GM23338 (cell line): ENCODE measurements at regions not wholly inside any gene's neighbourhood (a gene's known extent, or its start where the extent isn't known, plus 50 kb on each side); places are given as distances from the start of the nearest gene placed in this dataset.
A peak's percentile ranks its signal among the peaks of the same experiment; 100 is the strongest.

Source experiments
- ATAC-seq: fragments of 200-7000 bp; cut with Tn5 transposase; 3 replicates; pipeline ENCODE4 v1.9.1; 2020
- DNase-seq: peaks from one replicate; pipeline ENCODE4 v3.0.0-alpha.2; 2015; ENCODE audit warnings: low spot score
- H2AFZ ChIP-seq: fragments of 200-600 bp; sonication (generic); 2 replicates; pipeline ENCODE4 v1.8.0; 2016; ENCODE audit warnings: antibody characterized with exemption, mild to moderate bottlenecking, moderate library complexity
- H3F3A ChIP-seq: fragments of 200-600 bp; sonication (generic); replicated peaks from 2 replicates; pipeline ENCODE4 v1.8.0; 2017; ENCODE audit warnings: antibody characterized with exemption, mixed run types, low read depth
- H3K27ac ChIP-seq: fragments of 200-600 bp; sonication (generic); 2 replicates; pipeline ENCODE4 v1.6.1; 2016; ENCODE audit warnings: low read depth
- H3K27me3 ChIP-seq: fragments of 200-600 bp; sonication (generic); 2 replicates; pipeline ENCODE4 v1.8.0; 2016; ENCODE audit warnings: mild to moderate bottlenecking, mixed run types, moderate library complexity; ENCODE audit not compliant: insufficient read depth
- H3K36me3 ChIP-seq: fragments of 200-600 bp; sonication (generic); 2 replicates; pipeline ENCODE4 v1.8.0; 2016; ENCODE audit warnings: mild to moderate bottlenecking; ENCODE audit not compliant: insufficient read depth
- H3K4me1 ChIP-seq: fragments of 200-600 bp; sonication (generic); 2 replicates; pipeline ENCODE4 v1.8.0; 2016; ENCODE audit warnings: mild to moderate bottlenecking, moderate library complexity; ENCODE audit not compliant: insufficient read depth
- H3K4me2 ChIP-seq: fragments of 200-600 bp; sonication (generic); 2 replicates; pipeline ENCODE4 v1.7.1; 2017; ENCODE audit warnings: mixed run types
- H3K4me3 ChIP-seq: fragments of 200-600 bp; sonication (generic); 2 replicates; pipeline ENCODE4 v1.6.1; 2016; ENCODE audit warnings: mixed run types
- H3K79me2 ChIP-seq: fragments of 200-600 bp; sonication (generic); replicated peaks from 2 replicates; pipeline ENCODE4 v1.8.0; 2017; ENCODE audit warnings: mild to moderate bottlenecking; ENCODE audit not compliant: insufficient read depth
- H3K9me2 ChIP-seq: fragments of 200-600 bp; sonication (generic); 2 replicates; pipeline ENCODE4 v1.8.0; 2017; ENCODE audit not compliant: insufficient read depth
- H4K20me1 ChIP-seq: fragments of 200-600 bp; sonication (generic); replicated peaks from 2 replicates; pipeline ENCODE4 v1.8.0; 2017; ENCODE audit warnings: mild to moderate bottlenecking; ENCODE audit not compliant: insufficient read depth
- H3K27ac Mint-ChIP-seq: 2 replicates; pipeline ENCODE4 v1.8.0; 2020; ENCODE audit warnings: inconsistent platforms, mild to moderate bottlenecking, moderate library complexity, mixed read lengths
- H3K27me3 Mint-ChIP-seq: 3 replicates; pipeline ENCODE4 v1.8.0; 2022; ENCODE audit warnings: low read depth, mild to moderate bottlenecking, moderate library complexity, mixed read lengths, inconsistent platforms; ENCODE audit not compliant: insufficient read depth, poor library complexity
- H3K36me3 Mint-ChIP-seq: 3 replicates; pipeline ENCODE4 v1.8.0; 2021; ENCODE audit warnings: low read depth, mild to moderate bottlenecking, inconsistent platforms, moderate library complexity, mixed read lengths
- H3K4me1 Mint-ChIP-seq: 3 replicates; pipeline ENCODE4 v1.8.0; 2020; ENCODE audit warnings: mild to moderate bottlenecking, inconsistent platforms, mixed read lengths
- H3K4me3 Mint-ChIP-seq: 3 replicates; pipeline ENCODE4 v1.8.0; 2021; ENCODE audit warnings: moderate library complexity, mild to moderate bottlenecking, inconsistent platforms, mixed read lengths
- H3K9me3 Mint-ChIP-seq: 3 replicates; pipeline ENCODE4 v1.8.0; 2020; ENCODE audit warnings: moderate library complexity, mild to moderate bottlenecking, inconsistent platforms, mixed read lengths
- CREB1 ChIP-seq: fragments of 250-450 bp; sonication (Bioruptor Pico); IDR thresholded peaks from 2 replicates; pipeline ENCODE4 v1.5.0; 2020; ENCODE audit warnings: low read depth, mild to moderate bottlenecking, moderate library complexity
- EZH2 ChIP-seq: fragments of 200-600 bp; sonication (generic); IDR thresholded peaks from one replicate; pipeline ENCODE4 v1.8.0; 2017; ENCODE audit warnings: antibody characterized with exemption, mild to moderate bottlenecking, low read depth; ENCODE audit not compliant: unreplicated experiment
- EZH2phosphoT487 ChIP-seq: fragments of 200-600 bp; sonication (generic); IDR thresholded peaks from one replicate; pipeline ENCODE4 v1.8.1; 2018; ENCODE audit warnings: antibody characterized with exemption; ENCODE audit not compliant: unreplicated experiment
- JUNB ChIP-seq: IDR thresholded peaks from one replicate; pipeline ENCODE4 v1.6.1; 2016; ENCODE audit warnings: antibody characterized with exemption; ENCODE audit not compliant: unreplicated experiment
- NANOG ChIP-seq: IDR thresholded peaks from 2 replicates; pipeline ENCODE4 v1.6.1; 2016; ENCODE audit warnings: antibody characterized with exemption, borderline replicate concordance
- POLR2AphosphoS5 ChIP-seq: IDR thresholded peaks from 2 replicates; pipeline ENCODE4 v1.6.1; 2016; ENCODE audit warnings: antibody characterized with exemption, low read depth
- STAT1 ChIP-seq: IDR thresholded peaks from one replicate; pipeline ENCODE4 v1.6.1; 2016; ENCODE audit warnings: antibody characterized with exemption; ENCODE audit not compliant: unreplicated experiment
- ZNF114 ChIP-seq: fragments of 250-450 bp; sonication (Bioruptor Pico); IDR thresholded peaks from 2 replicates; pipeline ENCODE4 v1.5.0; 2020; ENCODE audit warnings: mild to moderate bottlenecking, moderate library complexity
- ZNF331 ChIP-seq: fragments of 250-450 bp; sonication (Bioruptor Pico); IDR thresholded peaks from 2 replicates; pipeline ENCODE4 v1.5.0; 2020; ENCODE audit warnings: low read depth, mild to moderate bottlenecking, moderate library complexity
- TF ChIP-seq, protein P1 (sequence below): fragments of 250-450 bp; sonication (Bioruptor Pico); IDR thresholded peaks from 2 replicates; pipeline ENCODE4 v1.5.0; 2020; ENCODE audit warnings: mild to moderate bottlenecking, moderate library complexity
- TF ChIP-seq, protein P2 (sequence below), 2 experiments: fragments of 200-600 bp in 1 of 2; sonication (generic) in 1 of 2; conservative IDR thresholded peaks; 2 replicates each; pipeline versions ENCODE4 v1.5.1 to v1.6.1; 2016 to 2017; ENCODE audit warnings: antibody characterized with exemption in 2 of 2, low read depth in 2 of 2, mild to moderate bottlenecking in 2 of 2, moderate library complexity in 1 of 2
- TF ChIP-seq, protein P3 (sequence below): IDR thresholded peaks from 2 replicates; pipeline ENCODE4 v1.6.1; 2016; ENCODE audit warnings: antibody characterized with exemption
- TF ChIP-seq, protein P4 (sequence below): IDR thresholded peaks from one replicate; pipeline ENCODE4 v1.6.1; 2018; ENCODE audit warnings: antibody characterized with exemption; ENCODE audit not compliant: unreplicated experiment

DNA sequence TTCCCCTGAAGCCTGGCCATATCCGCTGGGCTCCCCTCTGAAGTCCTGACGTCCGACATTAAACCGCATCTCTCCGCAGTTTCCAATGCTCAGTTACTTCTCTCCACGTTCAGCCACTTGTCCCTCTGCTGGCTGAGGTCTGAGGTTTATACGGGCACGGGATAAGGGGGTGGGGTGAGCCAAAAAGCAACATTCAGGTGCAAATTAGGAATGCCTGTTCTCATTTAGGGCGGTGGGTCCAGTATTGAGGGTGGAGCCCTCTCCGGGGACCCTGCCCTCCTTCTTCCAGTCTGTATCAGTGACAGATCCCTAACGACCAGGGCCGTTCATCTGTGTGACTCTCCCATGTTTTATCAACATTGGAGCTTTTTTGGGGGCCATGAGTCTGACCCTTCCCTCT is 1454.4 kb downstream of the HACE1 start:
- TF ChIP-seq, protein P1, sequence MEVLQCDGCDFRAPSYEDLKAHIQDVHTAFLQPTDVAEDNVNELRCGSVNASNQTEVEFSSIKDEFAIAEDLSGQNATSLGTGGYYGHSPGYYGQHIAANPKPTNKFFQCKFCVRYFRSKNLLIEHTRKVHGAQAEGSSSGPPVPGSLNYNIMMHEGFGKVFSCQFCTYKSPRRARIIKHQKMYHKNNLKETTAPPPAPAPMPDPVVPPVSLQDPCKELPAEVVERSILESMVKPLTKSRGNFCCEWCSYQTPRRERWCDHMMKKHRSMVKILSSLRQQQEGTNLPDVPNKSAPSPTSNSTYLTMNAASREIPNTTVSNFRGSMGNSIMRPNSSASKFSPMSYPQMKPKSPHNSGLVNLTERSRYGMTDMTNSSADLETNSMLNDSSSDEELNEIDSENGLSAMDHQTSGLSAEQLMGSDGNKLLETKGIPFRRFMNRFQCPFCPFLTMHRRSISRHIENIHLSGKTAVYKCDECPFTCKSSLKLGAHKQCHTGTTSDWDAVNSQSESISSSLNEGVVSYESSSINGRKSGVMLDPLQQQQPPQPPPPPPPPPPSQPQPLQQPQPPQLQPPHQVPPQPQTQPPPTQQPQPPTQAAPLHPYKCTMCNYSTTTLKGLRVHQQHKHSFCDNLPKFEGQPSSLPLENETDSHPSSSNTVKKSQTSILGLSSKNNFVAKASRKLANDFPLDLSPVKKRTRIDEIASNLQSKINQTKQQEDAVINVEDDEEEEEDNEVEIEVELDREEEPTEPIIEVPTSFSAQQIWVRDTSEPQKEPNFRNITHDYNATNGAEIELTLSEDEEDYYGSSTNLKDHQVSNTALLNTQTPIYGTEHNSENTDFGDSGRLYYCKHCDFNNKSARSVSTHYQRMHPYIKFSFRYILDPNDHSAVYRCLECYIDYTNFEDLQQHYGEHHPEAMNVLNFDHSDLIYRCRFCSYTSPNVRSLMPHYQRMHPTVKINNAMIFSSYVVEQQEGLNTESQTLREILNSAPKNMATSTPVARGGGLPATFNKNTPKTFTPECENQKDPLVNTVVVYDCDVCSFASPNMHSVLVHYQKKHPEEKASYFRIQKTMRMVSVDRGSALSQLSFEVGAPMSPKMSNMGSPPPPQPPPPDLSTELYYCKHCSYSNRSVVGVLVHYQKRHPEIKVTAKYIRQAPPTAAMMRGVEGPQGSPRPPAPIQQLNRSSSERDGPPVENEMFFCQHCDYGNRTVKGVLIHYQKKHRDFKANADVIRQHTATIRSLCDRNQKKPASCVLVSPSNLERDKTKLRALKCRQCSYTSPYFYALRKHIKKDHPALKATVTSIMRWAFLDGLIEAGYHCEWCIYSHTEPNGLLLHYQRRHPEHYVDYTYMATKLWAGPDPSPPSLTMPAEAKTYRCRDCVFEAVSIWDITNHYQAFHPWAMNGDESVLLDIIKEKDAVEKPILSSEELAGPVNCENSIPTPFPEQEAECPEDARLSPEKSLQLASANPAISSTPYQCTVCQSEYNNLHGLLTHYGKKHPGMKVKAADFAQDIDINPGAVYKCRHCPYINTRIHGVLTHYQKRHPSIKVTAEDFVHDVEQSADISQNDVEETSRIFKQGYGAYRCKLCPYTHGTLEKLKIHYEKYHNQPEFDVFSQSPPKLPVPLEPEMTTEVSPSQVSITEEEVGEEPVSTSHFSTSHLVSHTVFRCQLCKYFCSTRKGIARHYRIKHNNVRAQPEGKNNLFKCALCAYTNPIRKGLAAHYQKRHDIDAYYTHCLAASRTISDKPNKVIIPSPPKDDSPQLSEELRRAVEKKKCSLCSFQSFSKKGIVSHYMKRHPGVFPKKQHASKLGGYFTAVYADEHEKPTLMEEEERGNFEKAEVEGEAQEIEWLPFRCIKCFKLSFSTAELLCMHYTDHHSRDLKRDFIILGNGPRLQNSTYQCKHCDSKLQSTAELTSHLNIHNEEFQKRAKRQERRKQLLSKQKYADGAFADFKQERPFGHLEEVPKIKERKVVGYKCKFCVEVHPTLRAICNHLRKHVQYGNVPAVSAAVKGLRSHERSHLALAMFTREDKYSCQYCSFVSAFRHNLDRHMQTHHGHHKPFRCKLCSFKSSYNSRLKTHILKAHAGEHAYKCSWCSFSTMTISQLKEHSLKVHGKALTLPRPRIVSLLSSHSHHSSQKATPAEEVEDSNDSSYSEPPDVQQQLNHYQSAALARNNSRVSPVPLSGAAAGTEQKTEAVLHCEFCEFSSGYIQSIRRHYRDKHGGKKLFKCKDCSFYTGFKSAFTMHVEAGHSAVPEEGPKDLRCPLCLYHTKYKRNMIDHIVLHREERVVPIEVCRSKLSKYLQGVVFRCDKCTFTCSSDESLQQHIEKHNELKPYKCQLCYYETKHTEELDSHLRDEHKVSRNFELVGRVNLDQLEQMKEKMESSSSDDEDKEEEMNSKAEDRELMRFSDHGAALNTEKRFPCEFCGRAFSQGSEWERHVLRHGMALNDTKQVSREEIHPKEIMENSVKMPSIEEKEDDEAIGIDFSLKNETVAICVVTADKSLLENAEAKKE (CRISPR knock-in tag) = no peak
- TF ChIP-seq ZNF114 = no peak
- TF ChIP-seq, protein P2, sequence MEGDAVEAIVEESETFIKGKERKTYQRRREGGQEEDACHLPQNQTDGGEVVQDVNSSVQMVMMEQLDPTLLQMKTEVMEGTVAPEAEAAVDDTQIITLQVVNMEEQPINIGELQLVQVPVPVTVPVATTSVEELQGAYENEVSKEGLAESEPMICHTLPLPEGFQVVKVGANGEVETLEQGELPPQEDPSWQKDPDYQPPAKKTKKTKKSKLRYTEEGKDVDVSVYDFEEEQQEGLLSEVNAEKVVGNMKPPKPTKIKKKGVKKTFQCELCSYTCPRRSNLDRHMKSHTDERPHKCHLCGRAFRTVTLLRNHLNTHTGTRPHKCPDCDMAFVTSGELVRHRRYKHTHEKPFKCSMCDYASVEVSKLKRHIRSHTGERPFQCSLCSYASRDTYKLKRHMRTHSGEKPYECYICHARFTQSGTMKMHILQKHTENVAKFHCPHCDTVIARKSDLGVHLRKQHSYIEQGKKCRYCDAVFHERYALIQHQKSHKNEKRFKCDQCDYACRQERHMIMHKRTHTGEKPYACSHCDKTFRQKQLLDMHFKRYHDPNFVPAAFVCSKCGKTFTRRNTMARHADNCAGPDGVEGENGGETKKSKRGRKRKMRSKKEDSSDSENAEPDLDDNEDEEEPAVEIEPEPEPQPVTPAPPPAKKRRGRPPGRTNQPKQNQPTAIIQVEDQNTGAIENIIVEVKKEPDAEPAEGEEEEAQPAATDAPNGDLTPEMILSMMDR (conservative IDR thresholded peaks at IDR 0.05; ENCODE audit: low read depth in 2 of 2) = no peak
- no peak for TF ChIP-seq EZH2
- no peak for TF ChIP-seq NANOG
- no peak for TF ChIP-seq CREB1 (CRISPR knock-in tag)
- no peak for TF ChIP-seq POLR2AphosphoS5
- TF ChIP-seq JUNB = no peak
- TF ChIP-seq EZH2phosphoT487 = no peak
- no peak for TF ChIP-seq ZNF331
- TF ChIP-seq, protein P3, sequence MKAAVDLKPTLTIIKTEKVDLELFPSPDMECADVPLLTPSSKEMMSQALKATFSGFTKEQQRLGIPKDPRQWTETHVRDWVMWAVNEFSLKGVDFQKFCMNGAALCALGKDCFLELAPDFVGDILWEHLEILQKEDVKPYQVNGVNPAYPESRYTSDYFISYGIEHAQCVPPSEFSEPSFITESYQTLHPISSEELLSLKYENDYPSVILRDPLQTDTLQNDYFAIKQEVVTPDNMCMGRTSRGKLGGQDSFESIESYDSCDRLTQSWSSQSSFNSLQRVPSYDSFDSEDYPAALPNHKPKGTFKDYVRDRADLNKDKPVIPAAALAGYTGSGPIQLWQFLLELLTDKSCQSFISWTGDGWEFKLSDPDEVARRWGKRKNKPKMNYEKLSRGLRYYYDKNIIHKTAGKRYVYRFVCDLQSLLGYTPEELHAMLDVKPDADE = no peak
- TF ChIP-seq STAT1 = no peak
- TF ChIP-seq, protein P4, sequence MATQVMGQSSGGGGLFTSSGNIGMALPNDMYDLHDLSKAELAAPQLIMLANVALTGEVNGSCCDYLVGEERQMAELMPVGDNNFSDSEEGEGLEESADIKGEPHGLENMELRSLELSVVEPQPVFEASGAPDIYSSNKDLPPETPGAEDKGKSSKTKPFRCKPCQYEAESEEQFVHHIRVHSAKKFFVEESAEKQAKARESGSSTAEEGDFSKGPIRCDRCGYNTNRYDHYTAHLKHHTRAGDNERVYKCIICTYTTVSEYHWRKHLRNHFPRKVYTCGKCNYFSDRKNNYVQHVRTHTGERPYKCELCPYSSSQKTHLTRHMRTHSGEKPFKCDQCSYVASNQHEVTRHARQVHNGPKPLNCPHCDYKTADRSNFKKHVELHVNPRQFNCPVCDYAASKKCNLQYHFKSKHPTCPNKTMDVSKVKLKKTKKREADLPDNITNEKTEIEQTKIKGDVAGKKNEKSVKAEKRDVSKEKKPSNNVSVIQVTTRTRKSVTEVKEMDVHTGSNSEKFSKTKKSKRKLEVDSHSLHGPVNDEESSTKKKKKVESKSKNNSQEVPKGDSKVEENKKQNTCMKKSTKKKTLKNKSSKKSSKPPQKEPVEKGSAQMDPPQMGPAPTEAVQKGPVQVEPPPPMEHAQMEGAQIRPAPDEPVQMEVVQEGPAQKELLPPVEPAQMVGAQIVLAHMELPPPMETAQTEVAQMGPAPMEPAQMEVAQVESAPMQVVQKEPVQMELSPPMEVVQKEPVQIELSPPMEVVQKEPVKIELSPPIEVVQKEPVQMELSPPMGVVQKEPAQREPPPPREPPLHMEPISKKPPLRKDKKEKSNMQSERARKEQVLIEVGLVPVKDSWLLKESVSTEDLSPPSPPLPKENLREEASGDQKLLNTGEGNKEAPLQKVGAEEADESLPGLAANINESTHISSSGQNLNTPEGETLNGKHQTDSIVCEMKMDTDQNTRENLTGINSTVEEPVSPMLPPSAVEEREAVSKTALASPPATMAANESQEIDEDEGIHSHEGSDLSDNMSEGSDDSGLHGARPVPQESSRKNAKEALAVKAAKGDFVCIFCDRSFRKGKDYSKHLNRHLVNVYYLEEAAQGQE = no peak
- no peaks in the 10 kb centered on the region for H3K4me1 ChIP-seq
- no peaks in the 10 kb centered on the region for H4K20me1 ChIP-seq
- no peaks in the 10 kb centered on the region for H3K9me2 ChIP-seq
- H3K9me3 Mint-ChIP-seq = no peaks in the 10 kb centered on the region
- no peaks in the 10 kb centered on the region for H3F3A ChIP-seq
- no peak overlapping the region for H3K27ac Mint-ChIP-seq
- no peaks in the 10 kb centered on the region for H3K27me3 Mint-ChIP-seq
- 0 out of 3 replicates have a peak, but pooled peaks cover 5% of the 10 kb centered on the region for H3K4me1 Mint-ChIP-seq
- ATAC-seq = peak; percentile 95
- peak overlapping the region; percentile 43 for H3K4me3 ChIP-seq
- no peaks in the 10 kb centered on the region for H3K27me3 ChIP-seq
- H3K4me3 Mint-ChIP-seq = peak overlapping the region; percentile 58; the same call in 2 of the 3 replicates
- no peaks in the 10 kb centered on the region for H3K79me2 ChIP-seq
- peak overlapping the region; percentile 89 for H2AFZ ChIP-seq
- H3K27ac ChIP-seq = no peak overlapping the region
- peak overlapping the region; percentile 68 for H3K4me2 ChIP-seq
- H3K36me3 ChIP-seq = no peaks in the 10 kb centered on the region
- DNase-seq = peak; percentile 39
- no peaks in the 10 kb centered on the region for H3K36me3 Mint-ChIP-seq
